ENCODE measurements at regions not wholly inside any gene's neighbourhood (a gene's known extent, or its start where the extent isn't known, plus 50 kb on each side); places are given as distances from the start of the nearest gene placed in this dataset.

GRCh38 chr1:106699433-106699832 is 357.0 kb upstream of the PRMT6 start:
- Histone ChIP-seq H2BK120ac (ENCODE audit: insufficient read depth, low read length, poor library complexity) (no peak overlapping the region), H3K4me3 (ENCODE audit: low read depth, low read length) (no peak overlapping the region), H3K4me1 (ENCODE audit: control insufficient read depth in 1 of 2, insufficient read depth in 2 of 2, low read length in 2 of 2) (no peaks in the 10 kb centered on the region), H2BK12ac (ENCODE audit: low read length) (no peak overlapping the region), H3K9me3 (ENCODE audit: insufficient read depth, low read depth, low read length) (no peaks in the 10 kb centered on the region), H2AFZ (ENCODE audit: insufficient read depth, low read length, poor library complexity) (no peak overlapping the region), H3K79me2 (ENCODE audit: control insufficient read depth, insufficient read depth, low read length, poor library complexity) (no peaks in the 10 kb centered on the region), H3K27ac (ENCODE audit: low read depth, low read length) (no peak overlapping the region), H4K12ac (ENCODE audit: low read depth, low read length) (no peak overlapping the region), H3K18ac (ENCODE audit: low read length) (no peak overlapping the region), H3K36me3 (ENCODE audit: control insufficient read depth in 1 of 2, insufficient read depth in 2 of 2, low read length in 2 of 2) (no peaks in the 10 kb centered on the region), H4K91ac (ENCODE audit: low read depth, low read length) (no peak overlapping the region), H3K14ac (ENCODE audit: low read length) (no peak overlapping the region), H3K4me2 (ENCODE audit: low read length) (no peak overlapping the region), H3K4ac (ENCODE audit: low read depth, low read length) (no peak overlapping the region), H3K27me3 (ENCODE audit: insufficient read depth, low read length) (no peaks in the 10 kb centered on the region), H3K9ac (ENCODE audit: low read length) (no peak overlapping the region), H2AK5ac (ENCODE audit: low read length) (no peak overlapping the region), H4K8ac (ENCODE audit: low read depth, low read length) (no peak overlapping the region), H3K23ac (ENCODE audit: low read length) (no peak overlapping the region), H2BK5ac (ENCODE audit: low read depth, low read length, poor library complexity) (no peak overlapping the region), H3K79me1 (ENCODE audit: low read length) (no peaks in the 10 kb centered on the region)
- no peak for DNase-seq

- Histone ChIP-seq H3K79me2 (ENCODE audit: control insufficient read depth, insufficient read depth, low read length, poor library complexity) (no peaks in the 10 kb centered on the region), H3K4me3 (ENCODE audit: low read depth, low read length) (no peak overlapping the region), H3K79me1 (ENCODE audit: low read length) (no peaks in the 10 kb centered on the region), H3K36me3 (ENCODE audit: control insufficient read depth in 1 of 2, insufficient read depth in 2 of 2, low read length in 2 of 2) (no peaks in the 10 kb centered on the region), H3K23ac (ENCODE audit: low read length) (no peak overlapping the region), H2BK5ac (ENCODE audit: low read depth, low read length, poor library complexity) (no peak overlapping the region), H3K9ac (ENCODE audit: low read length) (no peak overlapping the region), H2BK120ac (ENCODE audit: insufficient read depth, low read length, poor library complexity) (no peak overlapping the region), H3K9me3 (ENCODE audit: insufficient read depth, low read depth, low read length) (no peaks in the 10 kb centered on the region), H3K4ac (ENCODE audit: low read depth, low read length) (no peak overlapping the region), H2BK12ac (ENCODE audit: low read length) (no peak overlapping the region), H4K8ac (ENCODE audit: low read depth, low read length) (no peak overlapping the region), H2AK5ac (ENCODE audit: low read length) (no peak overlapping the region), H3K27ac (ENCODE audit: low read depth, low read length) (no peak overlapping the region), H3K4me2 (ENCODE audit: low read length) (no peak overlapping the region), H3K4me1 (ENCODE audit: control insufficient read depth in 1 of 2, insufficient read depth in 2 of 2, low read length in 2 of 2) (no peaks in the 10 kb centered on the region), H4K12ac (ENCODE audit: low read depth, low read length) (no peak overlapping the region), H3K18ac (ENCODE audit: low read length) (no peak overlapping the region), H4K91ac (ENCODE audit: low read depth, low read length) (no peak overlapping the region), H3K27me3 (ENCODE audit: insufficient read depth, low read length) (no peaks in the 10 kb centered on the region), H3K14ac (ENCODE audit: low read length) (no peak overlapping the region), H2AFZ (ENCODE audit: insufficient read depth, low read length, poor library complexity) (no peak overlapping the region)
- no peak for DNase-seq
Observed at GRCh38 chr1:106700211-106700610, 356.3 kb upstream of the PRMT6 start.

- H2BK12ac ChIP-seq (ENCODE audit: low read length) = no peak overlapping the region
- no peak overlapping the region for H3K14ac ChIP-seq (ENCODE audit: low read length)
- no peak overlapping the region for H3K27ac ChIP-seq (ENCODE audit: low read depth, low read length)
- H3K27me3 ChIP-seq (ENCODE audit: insufficient read depth, low read length) = no peaks in the 10 kb centered on the region
- H3K9ac ChIP-seq (ENCODE audit: low read length) = no peak overlapping the region
- no peak overlapping the region for H4K8ac ChIP-seq (ENCODE audit: low read depth, low read length)
- H3K18ac ChIP-seq (ENCODE audit: low read length) = no peak overlapping the region
- H2BK120ac ChIP-seq (ENCODE audit: insufficient read depth, low read length, poor library complexity) = no peak overlapping the region
- H4K12ac ChIP-seq (ENCODE audit: low read depth, low read length) = no peak overlapping the region
- H4K91ac ChIP-seq (ENCODE audit: low read depth, low read length) = no peak overlapping the region
- H3K4ac ChIP-seq (ENCODE audit: low read depth, low read length) = no peak overlapping the region
- no peak overlapping the region for H2AK5ac ChIP-seq (ENCODE audit: low read length)
- no peaks in the 10 kb centered on the region for H3K9me3 ChIP-seq (ENCODE audit: insufficient read depth, low read depth, low read length)
- no peak overlapping the region for H3K4me3 ChIP-seq (ENCODE audit: low read depth, low read length)
- no peaks in the 10 kb centered on the region for H3K4me1 ChIP-seq (ENCODE audit: control insufficient read depth in 1 of 2, insufficient read depth in 2 of 2, low read length in 2 of 2)
- H2AFZ ChIP-seq (ENCODE audit: insufficient read depth, low read length, poor library complexity) = no peak overlapping the region
- no peak for DNase-seq
- H3K79me1 ChIP-seq (ENCODE audit: low read length) = no peaks in the 10 kb centered on the region
- H3K79me2 ChIP-seq (ENCODE audit: control insufficient read depth, insufficient read depth, low read length, poor library complexity) = no peaks in the 10 kb centered on the region
- H3K36me3 ChIP-seq (ENCODE audit: control insufficient read depth in 1 of 2, insufficient read depth in 2 of 2, low read length in 2 of 2) = no peaks in the 10 kb centered on the region
- no peak overlapping the region for H2BK5ac ChIP-seq (ENCODE audit: low read depth, low read length, poor library complexity)
- H3K4me2 ChIP-seq (ENCODE audit: low read length) = no peak overlapping the region
- no peak overlapping the region for H3K23ac ChIP-seq (ENCODE audit: low read length)
Observed at GRCh38 chr1:106705971-106706370, 350.5 kb upstream of the PRMT6 start.

GRCh38 chr1:106717591-106717990 is 338.9 kb upstream of the PRMT6 start:
- Histone ChIP-seq H3K79me1 (ENCODE audit: low read length) (no peaks in the 10 kb centered on the region), H3K23ac (ENCODE audit: low read length) (no peak overlapping the region), H4K8ac (ENCODE audit: low read depth, low read length) (no peak overlapping the region), H3K18ac (ENCODE audit: low read length) (no peak overlapping the region), H4K12ac (ENCODE audit: low read depth, low read length) (no peak overlapping the region), H2BK12ac (ENCODE audit: low read length) (no peak overlapping the region), H3K27ac (ENCODE audit: low read depth, low read length) (no peak overlapping the region), H3K4me2 (ENCODE audit: low read length) (no peak overlapping the region), H3K9ac (ENCODE audit: low read length) (no peak overlapping the region), H2BK5ac (ENCODE audit: low read depth, low read length, poor library complexity) (no peak overlapping the region), H3K9me3 (ENCODE audit: insufficient read depth, low read depth, low read length) (no peaks in the 10 kb centered on the region), H3K79me2 (ENCODE audit: control insufficient read depth, insufficient read depth, low read length, poor library complexity) (no peaks in the 10 kb centered on the region), H2AK5ac (ENCODE audit: low read length) (no peak overlapping the region), H3K27me3 (ENCODE audit: insufficient read depth, low read length) (no peaks in the 10 kb centered on the region), H3K4ac (ENCODE audit: low read depth, low read length) (no peak overlapping the region), H2AFZ (ENCODE audit: insufficient read depth, low read length, poor library complexity) (no peak overlapping the region), H3K36me3 (ENCODE audit: control insufficient read depth in 1 of 2, insufficient read depth in 2 of 2, low read length in 2 of 2) (no peaks in the 10 kb centered on the region), H3K4me3 (ENCODE audit: low read depth, low read length) (no peak overlapping the region), H4K91ac (ENCODE audit: low read depth, low read length) (no peak overlapping the region), H3K14ac (ENCODE audit: low read length) (no peak overlapping the region), H2BK120ac (ENCODE audit: insufficient read depth, low read length, poor library complexity) (no peak overlapping the region), H3K4me1 (ENCODE audit: control insufficient read depth in 1 of 2, insufficient read depth in 2 of 2, low read length in 2 of 2) (no peaks in the 10 kb centered on the region)
- no CpG with 5 or more reads among the region's 7 CpGs for WGBS (ENCODE audit: extremely low coverage, insufficient coverage, insufficient read length)
- no peak for DNase-seq

- DNase-seq = no peak
- no peak overlapping the region for H3K18ac ChIP-seq (ENCODE audit: low read length)
- no peak overlapping the region for H2BK5ac ChIP-seq (ENCODE audit: low read depth, low read length, poor library complexity)
- no peaks in the 10 kb centered on the region for H3K36me3 ChIP-seq (ENCODE audit: control insufficient read depth in 1 of 2, insufficient read depth in 2 of 2, low read length in 2 of 2)
- no peak overlapping the region for H2AFZ ChIP-seq (ENCODE audit: insufficient read depth, low read length, poor library complexity)
- no peak overlapping the region for H3K4me2 ChIP-seq (ENCODE audit: low read length)
- no peak overlapping the region for H3K23ac ChIP-seq (ENCODE audit: low read length)
- H3K4me1 ChIP-seq (ENCODE audit: control insufficient read depth in 1 of 2, insufficient read depth in 2 of 2, low read length in 2 of 2) = no peaks in the 10 kb centered on the region
- H3K27ac ChIP-seq (ENCODE audit: low read depth, low read length) = no peak overlapping the region
- no peak overlapping the region for H2BK12ac ChIP-seq (ENCODE audit: low read length)
- no peak overlapping the region for H3K4ac ChIP-seq (ENCODE audit: low read depth, low read length)
- no peak overlapping the region for H2BK120ac ChIP-seq (ENCODE audit: insufficient read depth, low read length, poor library complexity)
- no peak overlapping the region for H4K91ac ChIP-seq (ENCODE audit: low read depth, low read length)
- H3K79me2 ChIP-seq (ENCODE audit: control insufficient read depth, insufficient read depth, low read length, poor library complexity) = no peaks in the 10 kb centered on the region
- no peaks in the 10 kb centered on the region for H3K9me3 ChIP-seq (ENCODE audit: insufficient read depth, low read depth, low read length)
- no peaks in the 10 kb centered on the region for H3K79me1 ChIP-seq (ENCODE audit: low read length)
- H4K12ac ChIP-seq (ENCODE audit: low read depth, low read length) = no peak overlapping the region
- no peak overlapping the region for H4K8ac ChIP-seq (ENCODE audit: low read depth, low read length)
- no peak overlapping the region for H3K4me3 ChIP-seq (ENCODE audit: low read depth, low read length)
- H3K27me3 ChIP-seq (ENCODE audit: insufficient read depth, low read length) = no peaks in the 10 kb centered on the region
- no peak overlapping the region for H2AK5ac ChIP-seq (ENCODE audit: low read length)
- H3K14ac ChIP-seq (ENCODE audit: low read length) = no peak overlapping the region
- H3K9ac ChIP-seq (ENCODE audit: low read length) = no peak overlapping the region
Observed at GRCh38 chr1:106721790-106722189, 334.7 kb upstream of the PRMT6 start.

Data from trophoblast cell (in vitro differentiated cells and primary cell).